Ascending aorta (tissue), 2 donors: ENCODE measurements at regions not wholly inside any gene's neighbourhood (a gene's known extent, or its start where the extent isn't known, plus 50 kb on each side); places are given as distances from the start of the nearest gene placed in this dataset.
A peak's percentile ranks its signal among the peaks of the same experiment; 100 is the strongest.

Source experiments
- DNase-seq, 2 donors: peaks; one replicate each; pipeline ENCODE4 v3.0.0-alpha.2; 2019; ENCODE audit warnings: low spot score in 2 of 2
- H3K27ac ChIP-seq, 2 donors: fragments of 200-600 bp; sonication (generic); one replicate each; pipeline ENCODE4 v1.5.1; 2016 to 2017; ENCODE audit warnings: mild to moderate bottlenecking in 1 of 2
- H3K27me3 ChIP-seq: fragments of 200-600 bp; sonication (generic); one replicate; pipeline ENCODE4 v1.5.1; 2017
- H3K36me3 ChIP-seq, 2 donors: fragments of 200-600 bp; sonication (generic); one replicate each; pipeline ENCODE4 v1.5.1; 2016
- H3K4me1 ChIP-seq, 2 donors: fragments of 200-600 bp; sonication (generic); one replicate each; pipeline ENCODE4 v1.5.1; 2016 to 2017; ENCODE audit warnings: mild to moderate bottlenecking in 1 of 2
- H3K4me3 ChIP-seq, 2 donors: fragments of 200-600 bp; sonication (generic); one replicate each; pipeline ENCODE4 v1.5.1; 2016 to 2017; ENCODE audit warnings: mild to moderate bottlenecking in 1 of 2
- H3K9me3 ChIP-seq, 2 donors: fragments of 200-600 bp; sonication (generic); one replicate each; pipeline ENCODE4 v1.5.1; 2016
- CTCF ChIP-seq, 3 experiments: fragments of 200-600 bp in 2 of 3; fragments of 450-650 bp in 1 of 3; sonication (generic) in 2 of 3; IDR thresholded peaks; one replicate each; pipeline ENCODE4 v1.5.1; 2016 to 2019; ENCODE audit warnings: antibody characterized with exemption in 3 of 3, mild to moderate bottlenecking in 1 of 3, moderate library complexity in 1 of 3
- intact Hi-C: fragments of 100-400 bp; cut with DNase I; formaldehyde crosslinking; loops from one replicate; pipeline ENCODE4 v1.15.1; 2023

GRCh38 chr14:28407996-28408395 lies 358.6 kb upstream of the FOXG1 start:
- DNase-seq: no peak
- Histone ChIP-seq H3K27me3 (no peaks in the 10 kb centered on the region), H3K27ac (no peak overlapping the region), H3K9me3 (no peaks in the 10 kb centered on the region), H3K4me3 (no peak overlapping the region), H3K36me3 (no peaks in the 10 kb centered on the region), H3K4me1 (no peaks in the 10 kb centered on the region)
- intact Hi-C loops: no loop called here
- TF ChIP-seq CTCF (IDR thresholded peaks at IDR 0.05): no peak

DNA sequence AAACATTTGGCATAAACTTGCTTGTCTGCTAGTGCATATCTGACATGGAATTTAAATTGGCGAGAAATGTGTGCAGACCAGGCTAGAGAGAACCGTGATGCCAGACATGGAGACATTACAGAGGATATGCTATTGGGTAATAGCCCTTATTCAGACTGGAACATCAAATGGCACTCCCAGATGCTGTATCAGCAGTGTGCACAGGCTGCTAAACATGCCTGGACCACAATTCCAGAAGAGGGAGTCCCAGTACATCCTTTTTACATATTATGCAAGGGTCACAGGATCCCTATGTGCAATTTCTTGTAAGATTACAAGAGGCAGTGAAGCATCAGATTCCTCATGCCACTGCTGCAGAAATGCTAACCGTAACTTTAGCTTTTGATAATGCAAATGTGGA lies 354.5 kb upstream of the FOXG1 start:
- H3K4me3 ChIP-seq: no peak overlapping the region
- intact Hi-C loops: no loop called here
- no peak for DNase-seq
- H3K9me3 ChIP-seq: no peaks in the 10 kb centered on the region
- no peaks in the 10 kb centered on the region for H3K27me3 ChIP-seq
- H3K4me1 ChIP-seq: no peaks in the 10 kb centered on the region
- no peak overlapping the region for H3K27ac ChIP-seq
- no peak for TF ChIP-seq CTCF (IDR thresholded peaks at IDR 0.05)
- H3K36me3 ChIP-seq: no peaks in the 10 kb centered on the region

- Histone ChIP-seq H3K27ac (no peak overlapping the region), H3K4me1 (no peaks in the 10 kb centered on the region), H3K36me3 (no peaks in the 10 kb centered on the region), H3K9me3 (no peaks in the 10 kb centered on the region), H3K27me3 (no peaks in the 10 kb centered on the region), H3K4me3 (no peak overlapping the region)
- intact Hi-C loops: no loop called here
- TF ChIP-seq CTCF (IDR thresholded peaks at IDR 0.05): no peak
- DNase-seq: no peak
Measured at GRCh38 chr14:28426960-28427359, 339.6 kb upstream of the FOXG1 start.

DNA sequence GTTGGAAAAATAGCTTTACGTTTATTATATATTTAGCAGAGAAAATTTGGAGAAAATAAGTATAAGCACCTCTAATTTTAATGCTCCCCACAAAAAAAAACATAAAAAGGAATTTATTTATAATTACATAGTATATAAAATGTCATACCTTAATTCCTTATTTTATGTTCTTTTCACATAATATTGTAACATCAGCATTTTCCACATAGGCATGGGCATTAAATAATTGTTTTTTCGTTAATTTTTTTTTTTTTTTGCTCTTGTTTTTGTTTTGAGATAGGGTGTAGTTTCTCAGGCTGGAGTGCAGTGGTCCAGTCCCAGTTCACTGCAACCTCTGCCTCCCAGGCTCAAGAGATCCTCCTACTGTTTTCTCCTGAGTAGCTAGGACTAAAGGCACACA lies 329.8 kb upstream of the FOXG1 start:
- intact Hi-C loops: no loop called here
- TF ChIP-seq CTCF (IDR thresholded peaks at IDR 0.05): no peak
- no peaks in the 10 kb centered on the region for H3K27me3 ChIP-seq
- H3K27ac ChIP-seq: no peak overlapping the region
- DNase-seq: no peak
- H3K4me1 ChIP-seq: no peaks in the 10 kb centered on the region
- no peaks in the 10 kb centered on the region for H3K9me3 ChIP-seq
- H3K36me3 ChIP-seq: no peaks in the 10 kb centered on the region
- no peak overlapping the region for H3K4me3 ChIP-seq

GRCh38 chr14:28461389-28461788 lies 305.2 kb upstream of the FOXG1 start:
- H3K36me3 ChIP-seq: no peaks in the 10 kb centered on the region
- no peak for DNase-seq
- no peak overlapping the region for H3K4me3 ChIP-seq
- intact Hi-C loops: no loop called here
- H3K9me3 ChIP-seq: no peaks in the 10 kb centered on the region
- H3K27ac ChIP-seq: no peak overlapping the region
- TF ChIP-seq CTCF (IDR thresholded peaks at IDR 0.05): no peak
- H3K4me1 ChIP-seq: no peaks in the 10 kb centered on the region
- no peaks in the 10 kb centered on the region for H3K27me3 ChIP-seq

DNA sequence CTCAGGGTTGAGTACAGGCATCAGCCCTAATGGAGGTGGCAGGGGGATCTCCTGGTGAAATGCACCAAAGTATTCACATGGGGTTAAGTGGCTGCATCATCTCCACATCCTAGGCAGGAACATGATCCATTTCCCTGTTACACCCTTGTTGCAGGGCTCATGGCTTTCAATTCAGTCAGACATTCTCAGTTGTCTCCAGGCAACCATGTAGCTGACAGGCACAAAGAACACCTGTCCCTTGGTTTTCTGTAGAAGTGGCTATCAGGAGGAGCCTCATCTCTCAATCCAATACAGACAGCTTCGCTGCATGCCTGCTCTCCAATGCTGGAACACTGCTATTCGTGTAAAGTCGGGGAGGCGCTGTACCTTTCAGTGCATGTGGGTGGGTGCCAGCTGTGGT lies 299.0 kb upstream of the FOXG1 start:
- no peak for TF ChIP-seq CTCF (IDR thresholded peaks at IDR 0.05)
- Histone ChIP-seq H3K36me3 (no peaks in the 10 kb centered on the region), H3K27ac (no peak overlapping the region), H3K4me3 (no peak overlapping the region), H3K4me1 (no peaks in the 10 kb centered on the region), H3K9me3 (peaks cover 0 to 4% of the 10 kb centered on the region in 2 donors), H3K27me3 (no peaks in the 10 kb centered on the region)
- intact Hi-C loops: no loop called here
- peak in 1 of 2 donors; percentile 57 for DNase-seq
